Activated T-cell treated with anti-CD3 and anti-CD28 coated beads, Interleukin-2, amount 50 U/mL, for 4 hours (primary cell): ENCODE measurements at regions not wholly inside any gene's neighbourhood (a gene's known extent, or its start where the extent isn't known, plus 50 kb on each side); places are given as distances from the start of the nearest gene placed in this dataset.

Experiments used
- ATAC-seq, 2 donors: fragments of 200-7000 bp; cut with Tn5 transposase; one replicate each; pipeline ENCODE4 v1.10.0; 2021
- DNase-seq: peaks from one replicate; pipeline ENCODE4 v3.0.0-alpha.2; 2020
- H3K27me3 Mint-ChIP-seq: one replicate; pipeline ENCODE4 v1.8.0; 2021; ENCODE audit warnings: low read depth, mixed read lengths
- H3K36me3 Mint-ChIP-seq: one replicate; pipeline ENCODE4 v1.8.0; 2022; ENCODE audit warnings: mixed read lengths; ENCODE audit not compliant: insufficient read depth
- H3K4me1 Mint-ChIP-seq: one replicate; pipeline ENCODE4 v1.8.0; 2021; ENCODE audit warnings: low read depth, mixed read lengths
- H3K4me3 Mint-ChIP-seq: one replicate; pipeline ENCODE4 v1.8.0; 2021; ENCODE audit warnings: mild to moderate bottlenecking, moderate library complexity, mixed read lengths
- H3K9me3 Mint-ChIP-seq: one replicate; pipeline ENCODE4 v1.8.0; 2021; ENCODE audit warnings: mixed read lengths

DNA sequence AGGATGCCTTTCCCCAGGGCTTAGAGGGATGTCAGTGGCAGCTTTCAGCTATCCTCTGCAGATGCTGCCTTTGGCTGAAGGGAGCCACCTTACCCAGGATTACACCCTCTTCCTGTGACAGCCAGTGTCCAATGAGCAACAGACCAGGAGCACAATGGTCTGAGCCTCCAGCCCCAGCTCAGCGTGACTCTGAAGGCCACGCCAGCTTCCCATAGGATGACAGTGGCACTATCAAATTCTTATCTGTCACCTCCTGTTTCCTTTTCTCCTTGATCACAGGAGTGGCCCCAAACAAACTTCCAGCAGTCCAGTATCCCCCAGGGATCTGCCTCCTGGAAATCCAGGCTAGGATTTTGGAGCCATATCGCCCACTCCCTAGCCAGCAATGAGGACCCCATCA is 226.9 kb downstream of the SETD4 start:
- H3K27me3 Mint-ChIP-seq: peaks cover 21% of the 10 kb centered on the region
- H3K9me3 Mint-ChIP-seq: no peaks in the 10 kb centered on the region
- H3K4me3 Mint-ChIP-seq: no peak overlapping the region
- no peak for DNase-seq
- peaks cover 8% of the 10 kb centered on the region for H3K4me1 Mint-ChIP-seq
- no peaks in the 10 kb centered on the region for H3K36me3 Mint-ChIP-seq
- no peak for ATAC-seq

GRCh38 chr21:35831230-35831629 is 229.1 kb downstream of the SETD4 start:
- Mint-ChIP-seq H3K4me3 (no peak overlapping the region), H3K4me1 (peaks cover 7% of the 10 kb centered on the region), H3K36me3 (no peaks in the 10 kb centered on the region), H3K27me3 (peaks cover 26% of the 10 kb centered on the region), H3K9me3 (no peaks in the 10 kb centered on the region)
- no peak for ATAC-seq
- no peak for DNase-seq

DNA sequence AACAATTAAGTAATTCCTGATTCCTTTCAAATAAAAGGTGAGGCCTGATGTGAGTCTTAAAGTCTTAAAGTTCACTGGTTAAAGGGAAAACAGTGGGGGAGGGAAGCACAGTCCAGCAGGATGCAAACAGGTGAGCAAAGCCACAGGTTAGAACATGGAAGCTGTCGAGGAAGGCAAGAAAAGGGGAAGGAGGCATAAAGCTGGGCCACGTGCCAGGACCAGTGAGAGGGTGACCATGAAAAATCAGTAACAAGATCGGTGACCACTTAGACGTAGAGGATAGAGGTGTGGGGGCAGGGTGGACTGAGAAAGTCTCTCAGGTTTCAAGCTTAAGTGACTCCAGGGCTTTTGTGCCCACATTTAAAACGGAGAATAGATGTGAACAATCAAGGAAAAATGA is 231.3 kb downstream of the SETD4 start:
- Mint-ChIP-seq H3K4me1 (peaks cover 7% of the 10 kb centered on the region), H3K9me3 (peaks cover under 1% of the 10 kb centered on the region), H3K4me3 (no peak overlapping the region), H3K36me3 (no peaks in the 10 kb centered on the region), H3K27me3 (peaks cover 30% of the 10 kb centered on the region)
- DNase-seq (no peak), ATAC-seq (no peak)

GRCh38 chr21:35828161-35828560 is 232.2 kb downstream of the SETD4 start:
- H3K4me1 Mint-ChIP-seq: peaks cover 7% of the 10 kb centered on the region

DNA sequence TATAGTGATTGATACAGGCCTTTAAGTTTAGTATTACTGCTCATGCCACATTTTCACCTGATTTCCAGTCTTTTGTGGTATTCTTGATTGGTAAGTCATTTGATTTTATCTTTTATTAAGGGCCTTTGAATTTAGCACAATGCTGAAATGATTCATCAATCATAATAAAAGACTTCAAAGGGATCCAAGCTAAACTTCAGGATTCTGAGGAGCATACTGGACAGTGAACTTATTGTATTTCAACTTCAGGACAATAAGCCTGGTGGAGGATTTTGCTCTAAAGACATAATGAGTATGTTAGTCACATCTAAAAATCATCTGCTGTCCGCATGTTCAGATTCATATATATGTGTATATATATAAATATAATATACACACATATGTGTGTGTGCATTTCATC is 233.3 kb downstream of the SETD4 start:
- ATAC-seq: no peak
- no peak for DNase-seq
- peaks cover 5% of the 10 kb centered on the region for H3K9me3 Mint-ChIP-seq
- H3K27me3 Mint-ChIP-seq: peaks cover 39% of the 10 kb centered on the region
- H3K4me3 Mint-ChIP-seq: no peak overlapping the region
- no peaks in the 10 kb centered on the region for H3K36me3 Mint-ChIP-seq
- peaks cover 7% of the 10 kb centered on the region for H3K4me1 Mint-ChIP-seq

More at GRCh38 chr21:35828161-35828560, 232.2 kb downstream of the SETD4 start:
- Mint-ChIP-seq H3K9me3 (peaks cover 5% of the 10 kb centered on the region), H3K36me3 (no peaks in the 10 kb centered on the region), H3K27me3 (peaks cover 39% of the 10 kb centered on the region), H3K4me3 (no peak overlapping the region)
- no peak for DNase-seq
- no peak for ATAC-seq

DNA sequence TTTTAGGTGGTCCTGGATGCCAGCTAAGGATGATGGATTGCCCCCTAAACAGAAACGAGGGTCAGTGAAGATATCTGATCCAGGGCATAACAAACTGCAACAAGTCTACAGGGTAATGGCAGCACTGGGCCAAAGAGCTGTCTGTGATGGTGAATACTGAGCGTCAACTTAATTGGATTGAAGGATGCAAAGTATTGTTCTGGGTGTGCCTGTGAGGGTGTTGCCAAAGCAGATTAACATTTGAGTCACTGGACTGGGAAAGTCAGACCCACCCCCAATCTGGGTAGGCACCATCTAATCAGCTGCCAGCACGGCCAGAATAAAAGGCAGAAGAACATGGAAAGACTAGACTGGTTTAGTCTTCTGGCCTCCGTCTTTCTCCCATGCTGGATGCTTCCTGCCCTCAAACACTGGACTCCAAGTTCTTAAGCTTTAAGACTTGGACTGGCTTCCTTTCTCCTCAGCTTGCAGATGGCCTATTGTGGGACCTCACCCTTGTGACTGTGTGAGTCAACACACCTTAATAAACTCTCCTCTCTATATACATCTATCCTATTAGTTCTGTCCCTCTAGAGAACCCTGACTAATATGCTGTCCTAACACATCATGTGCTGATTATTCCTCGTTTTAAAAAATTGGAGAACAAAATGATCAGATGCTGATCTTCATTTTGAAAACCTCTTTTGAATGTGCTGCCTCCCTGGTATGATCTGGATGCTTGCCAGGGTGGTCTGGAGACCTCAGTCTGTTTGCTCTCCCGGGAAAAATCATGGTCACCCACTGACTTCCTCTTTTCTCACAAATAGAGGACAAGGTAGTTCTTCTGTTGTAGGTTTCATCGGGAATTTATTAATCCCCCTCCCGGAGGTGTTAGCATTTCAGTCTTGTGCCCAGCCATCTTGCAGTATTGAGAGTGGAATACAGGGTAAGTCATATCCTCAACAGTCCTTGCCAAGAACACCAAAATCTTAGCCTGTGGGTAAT is 234.7 kb downstream of the SETD4 start:
- Mint-ChIP-seq H3K36me3 (no peaks in the 10 kb centered on the region), H3K9me3 (peaks cover 5% of the 10 kb centered on the region), H3K27me3 (peaks cover 31% of the 10 kb centered on the region), H3K4me3 (no peak overlapping the region), H3K4me1 (peaks cover 7% of the 10 kb centered on the region)
- DNase-seq: no peak
- ATAC-seq: no peak

GRCh38 chr21:35824136-35824535 is 236.2 kb downstream of the SETD4 start:
- peaks cover 6% of the 10 kb centered on the region for H3K4me1 Mint-ChIP-seq
- ATAC-seq (no peak), DNase-seq (no peak)
- H3K9me3 Mint-ChIP-seq: peaks cover 5% of the 10 kb centered on the region
- no peak overlapping the region for H3K4me3 Mint-ChIP-seq
- H3K36me3 Mint-ChIP-seq: no peaks in the 10 kb centered on the region
- peaks cover 31% of the 10 kb centered on the region for H3K27me3 Mint-ChIP-seq

GRCh38 chr21:35819134-35819533 is 241.2 kb downstream of the SETD4 start:
- Mint-ChIP-seq H3K36me3 (no peaks in the 10 kb centered on the region), H3K4me1 (no peaks in the 10 kb centered on the region), H3K9me3 (peaks cover 5% of the 10 kb centered on the region), H3K4me3 (no peak overlapping the region), H3K27me3 (peaks cover 18% of the 10 kb centered on the region)
- DNase-seq (no peak), ATAC-seq (no peak)

GRCh38 chr21:35818597-35818996 is 241.7 kb downstream of the SETD4 start:
- ATAC-seq (no peak), DNase-seq (no peak)
- Mint-ChIP-seq H3K4me1 (no peaks in the 10 kb centered on the region), H3K4me3 (no peak overlapping the region), H3K9me3 (no peaks in the 10 kb centered on the region), H3K27me3 (peaks cover 12% of the 10 kb centered on the region), H3K36me3 (no peaks in the 10 kb centered on the region)

DNA sequence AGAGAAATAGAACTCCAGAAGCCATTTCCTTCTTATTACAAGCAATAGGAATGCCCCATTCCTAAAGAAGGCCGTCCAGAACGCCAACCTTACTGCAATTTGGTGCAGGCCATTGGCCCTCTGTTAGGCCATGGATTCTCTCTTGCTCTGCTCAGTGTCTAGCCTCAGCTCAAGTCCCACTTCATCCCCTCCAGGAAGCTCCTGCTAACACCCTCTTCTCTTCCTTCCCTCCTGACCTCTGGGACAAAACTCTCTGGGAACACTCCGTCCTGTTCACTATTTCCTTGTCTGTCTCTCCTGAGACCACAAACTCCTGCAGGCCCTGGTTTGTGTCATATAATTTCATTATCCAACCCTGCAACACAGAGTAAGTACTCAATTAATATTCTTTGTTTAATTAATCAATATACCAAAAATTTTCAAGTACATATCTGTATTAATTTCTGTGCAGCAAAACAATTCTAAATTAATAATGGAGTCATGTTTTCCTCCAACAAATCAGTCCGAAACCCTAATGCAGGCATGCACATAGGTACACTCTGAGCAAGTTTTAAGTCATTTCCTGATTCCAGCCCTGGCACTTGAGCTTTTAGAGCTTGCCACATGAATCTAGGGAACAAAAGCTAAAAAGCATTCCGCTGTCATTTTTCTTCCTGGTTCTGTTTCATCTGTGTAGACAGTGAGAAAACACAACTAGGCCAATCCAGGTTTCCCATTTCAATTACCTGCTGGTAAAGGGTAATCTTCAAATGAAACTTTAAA is 245.3 kb downstream of the SETD4 start:
- Mint-ChIP-seq H3K9me3 (no peaks in the 10 kb centered on the region), H3K4me3 (no peak overlapping the region), H3K36me3 (no peaks in the 10 kb centered on the region), H3K4me1 (no peaks in the 10 kb centered on the region), H3K27me3 (peaks cover 4% of the 10 kb centered on the region)
- ATAC-seq (no peak), DNase-seq (no peak)

DNA sequence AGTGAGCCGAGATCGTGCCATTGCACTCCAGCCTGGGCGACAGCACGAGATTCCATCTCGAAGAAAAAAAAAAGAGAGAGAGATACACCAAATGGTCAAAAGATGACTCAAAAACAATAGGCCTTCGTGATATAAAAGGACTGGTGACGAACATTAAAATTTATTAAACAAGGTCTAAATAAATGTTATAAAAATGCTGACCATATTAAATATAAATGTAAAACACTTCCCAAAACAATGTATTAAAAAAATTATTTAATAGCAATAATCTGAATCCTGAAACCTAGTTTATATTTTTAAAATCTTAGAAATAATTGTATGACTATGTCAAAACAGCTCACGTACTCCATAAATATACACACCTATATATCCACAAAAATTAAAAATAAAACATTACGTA is 247.6 kb downstream of the SETD4 start:
- ATAC-seq (no peak), DNase-seq (no peak)
- Mint-ChIP-seq H3K9me3 (no peaks in the 10 kb centered on the region), H3K27me3 (peaks cover 9% of the 10 kb centered on the region), H3K4me1 (no peaks in the 10 kb centered on the region), H3K4me3 (no peak overlapping the region), H3K36me3 (no peaks in the 10 kb centered on the region)

- H3K4me1 Mint-ChIP-seq: no peaks in the 10 kb centered on the region
- H3K4me3 Mint-ChIP-seq: no peak overlapping the region
- H3K9me3 Mint-ChIP-seq: no peaks in the 10 kb centered on the region
- no peak for ATAC-seq
- peaks cover 12% of the 10 kb centered on the region for H3K27me3 Mint-ChIP-seq
- no peak for DNase-seq
- H3K36me3 Mint-ChIP-seq: no peaks in the 10 kb centered on the region
Observed at GRCh38 chr21:35811191-35811806, 249.0 kb downstream of the SETD4 start.

GRCh38 chr21:35810431-35810970 is 249.8 kb downstream of the SETD4 start:
- H3K9me3 Mint-ChIP-seq: no peaks in the 10 kb centered on the region
- peaks cover 14% of the 10 kb centered on the region for H3K27me3 Mint-ChIP-seq
- no peak for DNase-seq
- no peak for ATAC-seq
- no peaks in the 10 kb centered on the region for H3K4me1 Mint-ChIP-seq
- H3K4me3 Mint-ChIP-seq: no peak overlapping the region
- H3K36me3 Mint-ChIP-seq: no peaks in the 10 kb centered on the region

- ATAC-seq: no peak
- Mint-ChIP-seq H3K36me3 (no peaks in the 10 kb centered on the region), H3K9me3 (no peaks in the 10 kb centered on the region), H3K4me1 (peaks cover 5% of the 10 kb centered on the region), H3K27me3 (peaks cover 7% of the 10 kb centered on the region), H3K4me3 (no peak overlapping the region)
- no peak for DNase-seq
Observed at GRCh38 chr21:35801391-35801790, 258.9 kb downstream of the SETD4 start.
